ENCODE measurements at regions not wholly inside any gene's neighbourhood (a gene's known extent, or its start where the extent isn't known, plus 50 kb on each side); places are given as distances from the start of the nearest gene placed in this dataset.

GRCh38 chr4:3368841-3369760 lies 72.7 kb upstream of the HGFAC start:
- TF ChIP-seq RXRA (IDR thresholded peaks at IDR 0.05), result no peak
- TF ChIP-seq MAX (IDR thresholded peaks at IDR 0.05), result no peak
- no peak for TF ChIP-seq ATF3 (IDR thresholded peaks at IDR 0.05)
- no peak for TF ChIP-seq CTCF (IDR thresholded peaks at IDR 0.05; ENCODE audit: low read depth, low read length, missing input control)
- H3K9me3 ChIP-seq (ENCODE audit: control insufficient read depth in 4 of 4, low read length in 3 of 4), result no peaks in the 10 kb centered on the region
- H3K27me3 ChIP-seq (ENCODE audit: control insufficient read depth in 4 of 4, insufficient read depth in 4 of 4, low read length in 3 of 4), result no peaks in the 10 kb centered on the region
- H3K4me3 ChIP-seq (ENCODE audit: low read depth in 1 of 3, low read length in 3 of 3), result no peak overlapping the region
- peak overlapping the region in 1 of 2 donors; percentile 54 for H3K9ac ChIP-seq (ENCODE audit: low read depth in 1 of 2, low read length in 2 of 2)
- 73% methylated on average over 20 of the region's 20 CpGs for WGBS
- peak; percentile 31 for DNase-seq (ENCODE audit: low spot score)
- H3K36me3 ChIP-seq (ENCODE audit: control insufficient read depth in 4 of 4, insufficient read depth in 3 of 4, low read depth in 1 of 4, low read length in 3 of 4), result no peaks in the 10 kb centered on the region
- H3K27ac ChIP-seq (ENCODE audit: low read depth in 1 of 2, low read length in 2 of 2), result peak overlapping the region; percentile 43
- H3K4me1 ChIP-seq (ENCODE audit: control insufficient read depth in 4 of 4, insufficient read depth in 4 of 4, low read length in 3 of 4), result peaks cover 17 to 50% (median 34%) of the 10 kb centered on the region in 4 donors

- Histone ChIP-seq H3K9me3 (ENCODE audit: control insufficient read depth in 4 of 4, low read length in 3 of 4) (no peaks in the 10 kb centered on the region), H3K27me3 (ENCODE audit: control insufficient read depth in 4 of 4, insufficient read depth in 4 of 4, low read length in 3 of 4) (no peaks in the 10 kb centered on the region), H3K4me3 (ENCODE audit: low read depth in 1 of 3, low read length in 3 of 3) (no peak overlapping the region), H3K36me3 (ENCODE audit: control insufficient read depth in 4 of 4, insufficient read depth in 3 of 4, low read depth in 1 of 4, low read length in 3 of 4) (no peaks in the 10 kb centered on the region), H3K27ac (ENCODE audit: low read depth in 1 of 2, low read length in 2 of 2) (peak overlapping the region; percentile 43), H3K4me1 (ENCODE audit: control insufficient read depth in 4 of 4, insufficient read depth in 4 of 4, low read length in 3 of 4) (peaks cover 17 to 47% (median 28%) of the 10 kb centered on the region in 4 donors), H3K9ac (ENCODE audit: low read depth in 1 of 2, low read length in 2 of 2) (peak overlapping the region in 1 of 2 donors; percentile 54)
- TF ChIP-seq RAD21 (IDR thresholded peaks at IDR 0.05) (no peak), RXRA (IDR thresholded peaks at IDR 0.05) (peak in 1 of 2 donors; percentile 6)
- DNase-seq (ENCODE audit: low spot score), result no peak
- 67% methylated on average over 33 of the region's 33 CpGs for WGBS
These were observed 71.7 kb upstream of the HGFAC start for GRCh38 chr4:3369781-3370674.

- Histone ChIP-seq H3K9ac (ENCODE audit: low read depth in 1 of 2, low read length in 2 of 2) (no peak overlapping the region), H3K27me3 (ENCODE audit: control insufficient read depth in 4 of 4, insufficient read depth in 4 of 4, low read length in 3 of 4) (no peaks in the 10 kb centered on the region), H3K4me1 (ENCODE audit: control insufficient read depth in 4 of 4, insufficient read depth in 4 of 4, low read length in 3 of 4) (peaks cover 14 to 38% (median 23%) of the 10 kb centered on the region in 4 donors), H3K4me3 (ENCODE audit: low read depth in 1 of 3, low read length in 3 of 3) (no peak overlapping the region), H3K27ac (ENCODE audit: low read depth in 1 of 2, low read length in 2 of 2) (no peak overlapping the region), H3K9me3 (ENCODE audit: control insufficient read depth in 4 of 4, low read length in 3 of 4) (no peaks in the 10 kb centered on the region), H3K36me3 (ENCODE audit: control insufficient read depth in 4 of 4, insufficient read depth in 3 of 4, low read depth in 1 of 4, low read length in 3 of 4) (no peaks in the 10 kb centered on the region)
- WGBS, result 80% methylated on average over 34 of the region's 34 CpGs
- no peak for DNase-seq (ENCODE audit: low spot score)
- TF ChIP-seq FOXA2 (IDR thresholded peaks at IDR 0.05) (no peak), EGR1 (IDR thresholded peaks at IDR 0.05; ENCODE audit: low read depth in 2 of 2) (no peak), CTCF (IDR thresholded peaks at IDR 0.05; ENCODE audit: low read depth, low read length, missing input control) (no peak), YY1 (IDR thresholded peaks at IDR 0.05) (no peak), HNF4G (IDR thresholded peaks at IDR 0.05) (no peak), TAF1 (conservative IDR thresholded peaks at IDR 0.05) (no peak), RXRA (IDR thresholded peaks at IDR 0.05) (no peak), RAD21 (IDR thresholded peaks at IDR 0.05) (no peak), ZBTB33 (IDR thresholded peaks at IDR 0.05) (no peak), GABPA (IDR thresholded peaks at IDR 0.05 in 1 of 2, conservative IDR thresholded peaks at IDR 0.05 in 1 of 2) (no peak), FOXA1 (IDR thresholded peaks at IDR 0.05) (no peak), HNF4A (conservative IDR thresholded peaks at IDR 0.05) (no peak), SP1 (IDR thresholded peaks at IDR 0.05) (no peak)
These were observed 70.5 kb upstream of the HGFAC start for GRCh38 chr4:3371033-3372001.

Data from liver (tissue), 8 donors.